H1 (cell line): ENCODE measurements at regions not wholly inside any gene's neighbourhood (a gene's known extent, or its start where the extent isn't known, plus 50 kb on each side); places are given as distances from the start of the nearest gene placed in this dataset.

ENCODE experiments used
- CTCF ChIA-PET: fragments of 300-600 bp; sonication (Branson Sonifier 250); formaldehyde crosslinking; loops from one replicate; lab custom pipeline; 2021; ENCODE audit not compliant: partially characterized antibody; lab: Charles Lee
- POLR2A ChIA-PET: fragments of 300-600 bp; sonication (Branson Sonifier 250); formaldehyde crosslinking; loops from one replicate; lab custom pipeline; 2021; ENCODE audit warnings: inconsistent platforms; ENCODE audit not compliant: partially characterized antibody; lab: Charles Lee
- DNase-seq, 2 experiments: peaks; one replicate each; pipeline versions ENCODE4 v3.0.0 to v3.0.0-alpha.2; 2010 to 2022; ENCODE audit warnings: low spot score in 2 of 2, low read depth in 1 of 2, mixed read lengths in 1 of 2
- FAIRE-seq: peaks from 2 replicates; lab custom pipeline; 2011; peaks lifted over from hg19 to GRCh38; lab: Jason Lieb, UNC
- H2AFZ ChIP-seq: 2 replicates; pipeline ENCODE4 v1.8.1; 2012; ENCODE audit warnings: low read length, inconsistent platforms
- H2AK5ac ChIP-seq: 2 replicates; pipeline ENCODE4 v1.6.1; 2013; ENCODE audit warnings: low read depth, low read length
- H2BK120ac ChIP-seq: replicated peaks from 2 replicates; pipeline ENCODE3; 2013; ENCODE audit warnings: low read depth, low read length, inconsistent platforms
- H2BK12ac ChIP-seq: 2 replicates; pipeline ENCODE4 v1.6.1; 2013; ENCODE audit warnings: low read depth, low read length
- H2BK15ac ChIP-seq: 2 replicates; pipeline ENCODE4 v1.6.1; 2013; ENCODE audit warnings: low read length
- H2BK20ac ChIP-seq: 2 replicates; pipeline ENCODE4 v1.6.1; 2013; ENCODE audit warnings: low read length
- H2BK5ac ChIP-seq: 2 replicates; pipeline ENCODE4 v1.6.1; 2013; ENCODE audit warnings: low read depth, low read length
- H3K14ac ChIP-seq: 2 replicates; pipeline ENCODE4 v1.6.1; 2013; ENCODE audit warnings: inconsistent platforms; ENCODE audit not compliant: insufficient read length
- H3K18ac ChIP-seq: 2 replicates; pipeline ENCODE4 v1.6.1; 2013; ENCODE audit warnings: low read length; ENCODE audit errors: extremely low read depth
- H3K23ac ChIP-seq: 2 replicates; pipeline ENCODE4 v1.6.1; 2013; ENCODE audit warnings: inconsistent platforms; ENCODE audit not compliant: insufficient read length
- H3K23me2 ChIP-seq: 2 replicates; pipeline ENCODE4 v1.6.1; 2013; ENCODE audit warnings: low read depth, low read length
- H3K27ac ChIP-seq: 2 replicates; pipeline ENCODE4 v1.6.1; 2011; ENCODE audit warnings: low read depth, low read length, inconsistent platforms
- H3K27me3 ChIP-seq, 4 experiments: replicated peaks in 1 of 4; 1 replicate in 1 of 4; 2 replicates in 3 of 4; pipeline versions ENCODE4 v1.6.1 to v1.8.1; 2011 to 2013; ENCODE audit warnings: low read length in 3 of 4, mild to moderate bottlenecking in 3 of 4, inconsistent platforms in 2 of 4, mixed read lengths in 2 of 4, moderate library complexity in 1 of 4; ENCODE audit not compliant: control insufficient read depth in 3 of 4, insufficient read depth in 3 of 4; ENCODE audit errors: extremely low read depth in 1 of 4
- H3K36me3 ChIP-seq, 4 experiments: 2 replicates each; pipeline versions ENCODE4 v1.6.1 to v1.8.1; 2011 to 2013; ENCODE audit warnings: mild to moderate bottlenecking in 4 of 4, low read length in 3 of 4, moderate library complexity in 2 of 4, control low read depth in 1 of 4, inconsistent platforms in 1 of 4; ENCODE audit not compliant: insufficient read depth in 4 of 4, control insufficient read depth in 2 of 4
- H3K4ac ChIP-seq: replicated peaks from 2 replicates; pipeline ENCODE3; 2013; ENCODE audit warnings: low read length, low read depth, mixed read lengths, inconsistent platforms; ENCODE audit not compliant: insufficient read length
- H3K4me1 ChIP-seq, 4 experiments: replicated peaks in 1 of 4; 1 replicate in 1 of 4; 2 replicates in 3 of 4; pipeline versions ENCODE4 v1.6.1 to v1.8.1; 2011 to 2013; ENCODE audit warnings: low read length in 3 of 4, inconsistent platforms in 2 of 4, mixed read lengths in 1 of 4; ENCODE audit not compliant: insufficient read depth in 4 of 4, control insufficient read depth in 3 of 4
- H3K4me2 ChIP-seq, 2 experiments: 2 replicates each; pipeline versions ENCODE4 v1.6.1 to v1.8.1; 2011 to 2013; ENCODE audit warnings: low read depth in 2 of 2, low read length in 2 of 2, control low read depth in 1 of 2, inconsistent platforms in 1 of 2, mild to moderate bottlenecking in 1 of 2; ENCODE audit not compliant: insufficient read depth in 1 of 2
- H3K4me3 ChIP-seq, 4 experiments: fragments of 200-600, 300-600 bp in 1 of 4; sonication (generic), shearing (Covaris generic), sonication (Bioruptor Twin) in 1 of 4; 2 replicates each; pipeline versions ENCODE4 v1.5.1 to v1.8.1; 2011 to 2016; ENCODE audit warnings: low read length in 4 of 4, low read depth in 3 of 4, control low read depth in 2 of 4, inconsistent platforms in 2 of 4, mild to moderate bottlenecking in 2 of 4, mixed read lengths in 1 of 4, moderate library complexity in 1 of 4; ENCODE audit not compliant: insufficient read depth in 2 of 4; ENCODE audit errors: extremely low read depth in 1 of 4
- H3K56ac ChIP-seq: replicated peaks from 2 replicates; pipeline ENCODE3; 2013; ENCODE audit warnings: low read depth, mild to moderate bottlenecking, mixed read lengths, low read length, inconsistent platforms; ENCODE audit not compliant: insufficient read length
- H3K79me1 ChIP-seq: 2 replicates; pipeline ENCODE4 v1.6.1; 2013; ENCODE audit warnings: low read depth, low read length, control low read depth
- H3K79me2 ChIP-seq, 2 experiments: 2 replicates each; pipeline versions ENCODE4 v1.6.1 to v1.8.1; 2012 to 2013; ENCODE audit warnings: low read length in 2 of 2, mild to moderate bottlenecking in 2 of 2, inconsistent platforms in 1 of 2; ENCODE audit not compliant: insufficient read depth in 2 of 2, control insufficient read depth in 1 of 2
- H3K9ac ChIP-seq, 4 experiments: replicated peaks in 1 of 4; 1 replicate in 1 of 4; 2 replicates in 3 of 4; pipeline versions ENCODE4 v1.6.1 to v1.8.1; 2011 to 2013; ENCODE audit warnings: low read depth in 3 of 4, low read length in 3 of 4, control low read depth in 2 of 4, mild to moderate bottlenecking in 2 of 4, moderate library complexity in 2 of 4, inconsistent platforms in 1 of 4; ENCODE audit errors: extremely low read depth in 1 of 4
- H3K9me3 ChIP-seq, 2 experiments: 2 replicates each; pipeline versions ENCODE4 v1.6.1 to v1.8.1; 2012 to 2013; ENCODE audit warnings: mild to moderate bottlenecking in 2 of 2, moderate library complexity in 2 of 2, control low read depth in 1 of 2, inconsistent platforms in 1 of 2, low read depth in 1 of 2, low read length in 1 of 2, mixed read lengths in 1 of 2; ENCODE audit not compliant: insufficient read depth in 2 of 2
- H4K20me1 ChIP-seq, 2 experiments: replicated peaks in 1 of 2; 2 replicates each; pipeline versions ENCODE3 to v1.8.1; 2011 to 2013; ENCODE audit warnings: inconsistent platforms in 2 of 2, low read length in 2 of 2, mild to moderate bottlenecking in 1 of 2; ENCODE audit not compliant: insufficient read depth in 2 of 2, control insufficient read depth in 1 of 2
- H4K5ac ChIP-seq: 2 replicates; pipeline ENCODE4 v1.6.1; 2013; ENCODE audit warnings: low read length, low read depth, mixed read lengths, inconsistent platforms; ENCODE audit not compliant: insufficient read length
- H4K8ac ChIP-seq: 2 replicates; pipeline ENCODE4 v1.8.0; 2013; ENCODE audit warnings: mild to moderate bottlenecking, moderate library complexity, low read length, inconsistent platforms; ENCODE audit not compliant: insufficient read depth; ENCODE audit errors: extremely low read depth
- H4K91ac ChIP-seq: replicated peaks from 2 replicates; pipeline ENCODE3; 2013; ENCODE audit warnings: low read length, mixed read lengths, inconsistent platforms; ENCODE audit not compliant: insufficient read length
- SAP30 ChIP-seq: fragments of 300-600 bp; sonication (generic); IDR thresholded peaks from 2 replicates; pipeline ENCODE4 v1.7.1; 2012; ENCODE audit warnings: low read length, moderate library complexity, mild to moderate bottlenecking, inconsistent platforms; ENCODE audit not compliant: insufficient read depth, insufficient replicate concordance
- WGBS, 2 experiments: shearing (Covaris generic) in 1 of 2; methylation state at CpG; one replicate each; pipeline versions ENCODE4 v1.1.6 to v1.1.7; 2013 to 2015; ENCODE audit warnings: low lambda C conversion rate in 2 of 2, mixed read lengths in 2 of 2, inconsistent platforms in 1 of 2, low coverage in 1 of 2, missing lambda C conversion rate in 1 of 2; ENCODE audit not compliant: insufficient replicate concordance in 2 of 2, insufficient coverage in 1 of 2, insufficient read length in 1 of 2; ENCODE audit errors: extremely low coverage in 1 of 2, missing lambda C conversion rate in 1 of 2; 5-methylcytosine and 5-hydroxymethylcytosine counted together

GRCh38 chr4:132125131-132125530, 1024.0 kb upstream of the PCDH10 start:
- H2BK12ac ChIP-seq = no peak overlapping the region
- WGBS, 2 experiments = 12% methylated on average over 2 of the region's 2 CpGs; no CpG with 5 or more reads in 1 of the 2 experiments
- H3K23ac ChIP-seq = no peak overlapping the region
- H4K5ac ChIP-seq = peak overlapping the region; percentile 99
- no peaks in the 10 kb centered on the region for H4K20me1 ChIP-seq
- no peaks in the 10 kb centered on the region for H3K27me3 ChIP-seq
- peak overlapping the region in 2 of 4 experiments; percentile 34 to 57; a peak in 3 of 8 replicates for H3K4me3 ChIP-seq
- H3K4me1 ChIP-seq = peaks cover 4 to 14% (median 6%) of the 10 kb centered on the region in 4 experiments; a peak in 5 of 7 replicates
- peak overlapping the region; percentile 8 to 44; a peak in 2 of 4 replicates for H3K4me2 ChIP-seq
- no peak overlapping the region for H4K91ac ChIP-seq
- no peak overlapping the region for H2BK15ac ChIP-seq
- H2BK120ac ChIP-seq = no peak overlapping the region
- no peak overlapping the region for H3K56ac ChIP-seq
- H3K18ac ChIP-seq = no peak overlapping the region
- no peak overlapping the region for H2BK20ac ChIP-seq
- no peak overlapping the region for H3K14ac ChIP-seq
- H2BK5ac ChIP-seq = no peak overlapping the region
- ChIA-PET POLR2A (no interaction called here), CTCF (no interaction called here)
- no peak for DNase-seq
- no peak overlapping the region for H3K9ac ChIP-seq
- no peak overlapping the region for H4K8ac ChIP-seq
- no peaks in the 10 kb centered on the region for H3K23me2 ChIP-seq
- peaks cover 0 to 17% (median 2%) of the 10 kb centered on the region in 4 experiments; a peak in 2 of 8 replicates for H3K36me3 ChIP-seq
- H2AFZ ChIP-seq = no peak overlapping the region
- no peaks in the 10 kb centered on the region for H3K79me1 ChIP-seq
- no peak overlapping the region for H3K4ac ChIP-seq
- FAIRE-seq = no peak
- H3K9me3 ChIP-seq = no peaks in the 10 kb centered on the region
- H3K27ac ChIP-seq = no peak overlapping the region
- H2AK5ac ChIP-seq = no peak overlapping the region
- no peaks in the 10 kb centered on the region for H3K79me2 ChIP-seq
- TF ChIP-seq SAP30 = no peak
